Right ventricle myocardium superior (tissue), 1 donor: ENCODE measurements at regions not wholly inside any gene's neighbourhood (a gene's known extent, or its start where the extent isn't known, plus 50 kb on each side); places are given as distances from the start of the nearest gene placed in this dataset.
A peak's percentile ranks its signal among the peaks of the same experiment; 100 is the strongest.
"Not testable (repeated sequence)": the region's sequence is repeated elsewhere in the genome, so short reads cannot be mapped to it uniquely, and the experiment has no call there.

Source experiments
- ATAC-seq: fragments of 200-7000 bp; cut with Tn5 transposase; one replicate; pipeline ENCODE4 v1.9.1; 2020; ENCODE audit warnings: mild to moderate bottlenecking; ENCODE audit not compliant: poor library complexity
- DNase-seq: peaks from one replicate; pipeline ENCODE4 v3.0.0-alpha.2; 2020
- intact Hi-C: fragments of 100-400 bp; cut with DNase I; formaldehyde crosslinking; loops from one replicate; pipeline ENCODE4 v1.11.2; 2022
- donor health status: DM: no; HTN: yes; CAD: no; lungs with severe emphysema.

- ATAC-seq (no peak), DNase-seq (no peak)
- intact Hi-C loops: no loop called here
Observed at GRCh38 chr20:51176446-51176845, 153.5 kb upstream of the KCNG1 start.

GRCh38 chr20:51175724-51176123 lies 152.8 kb upstream of the KCNG1 start:
- intact Hi-C loops: no loop called here
- ATAC-seq (no peak), DNase-seq (no peak)

- ATAC-seq (no peak), DNase-seq (no peak)
- intact Hi-C loops: no loop called here
Observed at GRCh38 chr20:51175156-51175555, 152.2 kb upstream of the KCNG1 start.

GRCh38 chr20:51174536-51174935 lies 151.6 kb upstream of the KCNG1 start:
- DNase-seq: no peak
- intact Hi-C loops: no loop called here
- no peak for ATAC-seq

GRCh38 chr20:51172558-51173428 lies 149.9 kb upstream of the KCNG1 start:
- ATAC-seq (no peak), DNase-seq (no peak)
- intact Hi-C loops: no loop called here

- intact Hi-C loops: no loop called here
- DNase-seq (no peak), ATAC-seq (no peak)
Observed at GRCh38 chr20:51171141-51171540, 148.2 kb upstream of the KCNG1 start.

GRCh38 chr20:51169813-51170212 lies 146.9 kb upstream of the KCNG1 start:
- DNase-seq: no peak
- ATAC-seq: no peak
- intact Hi-C loops: no loop called here

GRCh38 chr20:51167911-51168310 lies 145.0 kb upstream of the KCNG1 start:
- DNase-seq: not testable (repeated sequence)

GRCh38 chr20:51166489-51166888 lies 143.6 kb upstream of the KCNG1 start:
- intact Hi-C loops: no loop called here
- ATAC-seq (no peak), DNase-seq (no peak)

More at GRCh38 chr20:51167911-51168310, 145.0 kb upstream of the KCNG1 start:
- intact Hi-C loops, ATAC-seq: not testable (repeated sequence)

GRCh38 chr20:51165131-51165530 lies 142.2 kb upstream of the KCNG1 start:
- intact Hi-C loops: no loop called here
- no peak for DNase-seq
- no peak for ATAC-seq

- no peak for DNase-seq
- intact Hi-C loops: no loop called here
Observed at GRCh38 chr20:51164731-51165130, 141.8 kb upstream of the KCNG1 start.

GRCh38 chr20:51163996-51164600 lies 141.2 kb upstream of the KCNG1 start:
- ATAC-seq (no peak), DNase-seq (no peak)
- intact Hi-C loops: no loop called here

More at GRCh38 chr20:51164731-51165130, 141.8 kb upstream of the KCNG1 start:
- ATAC-seq: no peak

GRCh38 chr20:51162015-51162414 lies 139.1 kb upstream of the KCNG1 start:
- ATAC-seq (no peak), DNase-seq (no peak)
- intact Hi-C loops: no loop called here

GRCh38 chr20:51160821-51161220 lies 137.9 kb upstream of the KCNG1 start:
- ATAC-seq (no peak), DNase-seq (no peak)
- intact Hi-C loops: no loop called here

GRCh38 chr20:51159981-51160380 lies 137.1 kb upstream of the KCNG1 start:
- intact Hi-C loops: no loop called here
- no peak for DNase-seq
- ATAC-seq: no peak

GRCh38 chr20:51159303-51159702 lies 136.4 kb upstream of the KCNG1 start:
- ATAC-seq: no peak
- intact Hi-C loops: no loop called here
- DNase-seq: no peak

- DNase-seq (no peak), ATAC-seq (no peak)
- intact Hi-C loops: no loop called here
Observed at GRCh38 chr20:51158226-51158625, 135.3 kb upstream of the KCNG1 start.

GRCh38 chr20:51156041-51156982 lies 133.4 kb upstream of the KCNG1 start:
- ATAC-seq (peak; percentile 82), DNase-seq (no peak)
- intact Hi-C loops: no loop called here
